MM.1S (cell line): ENCODE measurements at regions not wholly inside any gene's neighbourhood (a gene's known extent, or its start where the extent isn't known, plus 50 kb on each side); places are given as distances from the start of the nearest gene placed in this dataset.

Experiments used
- EZH2 ChIP-seq: fragments of 300-600 bp; sonication (generic); optimal IDR thresholded peaks from 2 replicates; pipeline ENCODE3; 2017; ENCODE audit warnings: low read depth, mild to moderate bottlenecking, antibody characterized with exemption, low read length, mixed read lengths
- TF ChIP-seq, protein P1 (sequence below): fragments of 300-600 bp; sonication (generic); IDR thresholded peaks from 2 replicates; pipeline ENCODE4 v1.5.1; 2016; ENCODE audit warnings: antibody characterized with exemption, low read length, mixed read lengths

DNA sequence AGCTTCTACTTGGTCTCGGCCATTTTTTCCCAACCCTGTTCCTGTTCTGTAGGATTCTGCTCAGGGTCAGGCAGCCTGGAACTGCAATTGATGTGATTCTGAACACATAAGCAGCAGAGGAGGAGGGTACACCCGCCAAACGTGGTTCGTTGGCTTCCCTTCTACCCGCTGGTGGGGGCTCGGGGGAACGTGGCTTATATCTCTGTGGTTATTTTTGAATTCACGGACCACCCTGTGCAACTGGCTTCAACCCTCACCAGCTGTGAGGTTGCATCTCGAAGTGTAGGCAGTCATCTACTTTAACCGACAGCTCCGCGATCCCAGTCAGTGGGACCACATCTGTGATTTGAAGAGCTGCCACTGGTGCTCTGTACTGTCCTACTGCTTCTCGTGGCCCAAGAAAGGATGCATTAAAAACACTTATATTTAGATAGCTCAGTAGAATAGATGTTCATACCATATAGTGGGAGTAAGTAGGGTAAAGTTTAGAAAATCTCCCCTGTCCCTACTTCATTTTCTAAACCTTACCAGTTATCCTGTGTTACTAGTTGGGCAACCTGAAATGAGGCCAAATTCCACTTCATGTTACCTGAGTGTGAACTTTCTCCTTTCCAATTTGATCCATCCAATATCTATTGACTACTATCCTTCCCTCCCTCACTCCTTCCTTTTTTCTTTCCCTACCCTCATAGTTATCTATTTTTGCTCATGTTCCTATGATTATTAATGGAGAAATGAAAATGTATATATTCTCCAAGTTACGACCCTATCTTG is 80.4 kb upstream of the BCOR start:
- TF ChIP-seq, protein P1, sequence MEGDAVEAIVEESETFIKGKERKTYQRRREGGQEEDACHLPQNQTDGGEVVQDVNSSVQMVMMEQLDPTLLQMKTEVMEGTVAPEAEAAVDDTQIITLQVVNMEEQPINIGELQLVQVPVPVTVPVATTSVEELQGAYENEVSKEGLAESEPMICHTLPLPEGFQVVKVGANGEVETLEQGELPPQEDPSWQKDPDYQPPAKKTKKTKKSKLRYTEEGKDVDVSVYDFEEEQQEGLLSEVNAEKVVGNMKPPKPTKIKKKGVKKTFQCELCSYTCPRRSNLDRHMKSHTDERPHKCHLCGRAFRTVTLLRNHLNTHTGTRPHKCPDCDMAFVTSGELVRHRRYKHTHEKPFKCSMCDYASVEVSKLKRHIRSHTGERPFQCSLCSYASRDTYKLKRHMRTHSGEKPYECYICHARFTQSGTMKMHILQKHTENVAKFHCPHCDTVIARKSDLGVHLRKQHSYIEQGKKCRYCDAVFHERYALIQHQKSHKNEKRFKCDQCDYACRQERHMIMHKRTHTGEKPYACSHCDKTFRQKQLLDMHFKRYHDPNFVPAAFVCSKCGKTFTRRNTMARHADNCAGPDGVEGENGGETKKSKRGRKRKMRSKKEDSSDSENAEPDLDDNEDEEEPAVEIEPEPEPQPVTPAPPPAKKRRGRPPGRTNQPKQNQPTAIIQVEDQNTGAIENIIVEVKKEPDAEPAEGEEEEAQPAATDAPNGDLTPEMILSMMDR: no peak
- no peak for TF ChIP-seq EZH2
